ENCODE measurements at regions not wholly inside any gene's neighbourhood (a gene's known extent, or its start where the extent isn't known, plus 50 kb on each side); places are given as distances from the start of the nearest gene placed in this dataset.
A peak's percentile ranks its signal among the peaks of the same experiment; 100 is the strongest.
"Not testable (repeated sequence)": the region's sequence is repeated elsewhere in the genome, so short reads cannot be mapped to it uniquely, and the experiment has no call there.

GRCh38 chr3:31101285-31101684 is 206.8 kb upstream of the GADL1 start:
- not testable (repeated sequence) for H3K27ac Mint-ChIP-seq; H3K4me1 Mint-ChIP-seq (ENCODE audit: low read depth in 2 of 2); H3K9me3 Mint-ChIP-seq; DNase-seq; H3K36me3 Mint-ChIP-seq (ENCODE audit: insufficient read depth); H3K27me3 Mint-ChIP-seq; ATAC-seq (replicated peaks); H3K4me3 Mint-ChIP-seq

DNA sequence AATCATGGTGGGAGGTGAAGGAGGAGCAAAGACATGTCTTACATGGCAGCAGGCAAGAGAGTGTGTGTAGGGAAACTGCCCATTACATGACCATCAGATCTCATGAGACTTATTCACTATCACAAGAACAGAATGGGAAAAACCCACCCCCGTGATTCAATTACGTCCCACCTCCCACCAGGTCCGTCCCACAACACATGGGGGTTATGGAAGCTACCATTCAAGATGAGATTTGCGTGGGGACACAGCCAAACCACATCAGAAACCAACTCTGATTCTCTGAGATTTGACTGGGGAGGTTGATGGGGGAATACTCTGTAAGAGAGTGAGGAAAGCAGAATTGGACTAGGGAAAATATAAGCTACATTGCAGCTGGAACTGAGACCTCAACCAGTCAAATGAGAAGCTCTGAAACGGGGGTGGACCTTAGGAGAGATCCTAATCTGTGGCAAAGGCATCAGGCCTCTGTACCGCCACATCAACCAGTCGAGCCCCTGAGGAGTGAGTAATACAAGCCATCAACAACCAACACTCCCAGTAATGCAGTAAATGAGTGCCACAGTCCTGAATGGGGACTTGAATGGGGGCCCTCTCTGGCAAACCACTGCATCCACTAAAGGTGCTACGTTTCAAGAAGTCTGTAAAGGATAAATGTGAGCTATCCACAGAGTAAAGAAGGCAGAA is 207.9 kb upstream of the GADL1 start:
- peaks cover 0 to 6% of the 10 kb centered on the region in 2 donors for H3K27me3 Mint-ChIP-seq
- DNase-seq (no peak), ATAC-seq (replicated peaks) (no peak)
- H3K4me1 Mint-ChIP-seq (ENCODE audit: low read depth in 2 of 2) = peaks cover 0 to 4% of the 10 kb centered on the region in 2 donors
- no peak overlapping the region for H3K27ac Mint-ChIP-seq
- H3K9me3 Mint-ChIP-seq = no peaks in the 10 kb centered on the region
- H3K4me3 Mint-ChIP-seq = no peak overlapping the region
- H3K36me3 Mint-ChIP-seq (ENCODE audit: insufficient read depth) = no peaks in the 10 kb centered on the region

DNA sequence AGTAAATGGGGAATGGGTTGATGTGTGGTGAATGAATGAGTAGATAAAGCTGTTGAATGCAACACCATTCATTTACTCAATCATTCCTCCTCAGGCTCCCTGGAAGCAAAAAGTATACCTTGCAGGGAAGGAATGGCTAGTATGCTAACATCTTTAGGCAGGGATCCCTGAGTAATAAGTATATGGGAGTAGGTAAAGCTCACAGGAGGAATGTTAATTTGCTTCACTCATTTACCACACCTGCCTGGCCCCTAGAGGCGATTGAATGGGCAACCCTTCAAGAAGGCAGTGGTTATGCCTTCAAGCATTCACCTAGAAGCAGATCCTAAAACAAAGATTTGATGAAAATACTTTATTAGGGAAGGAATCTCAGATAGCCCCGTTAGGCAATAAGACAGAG is 208.7 kb upstream of the GADL1 start:
- ATAC-seq (replicated peaks) (no peak), DNase-seq (no peak)
- Mint-ChIP-seq H3K9me3 (no peaks in the 10 kb centered on the region), H3K27ac (no peak overlapping the region), H3K4me3 (no peak overlapping the region), H3K4me1 (ENCODE audit: low read depth in 2 of 2) (peaks cover 0 to 4% of the 10 kb centered on the region in 2 donors), H3K36me3 (ENCODE audit: insufficient read depth) (no peaks in the 10 kb centered on the region), H3K27me3 (peaks cover 0 to 6% of the 10 kb centered on the region in 2 donors)

DNA sequence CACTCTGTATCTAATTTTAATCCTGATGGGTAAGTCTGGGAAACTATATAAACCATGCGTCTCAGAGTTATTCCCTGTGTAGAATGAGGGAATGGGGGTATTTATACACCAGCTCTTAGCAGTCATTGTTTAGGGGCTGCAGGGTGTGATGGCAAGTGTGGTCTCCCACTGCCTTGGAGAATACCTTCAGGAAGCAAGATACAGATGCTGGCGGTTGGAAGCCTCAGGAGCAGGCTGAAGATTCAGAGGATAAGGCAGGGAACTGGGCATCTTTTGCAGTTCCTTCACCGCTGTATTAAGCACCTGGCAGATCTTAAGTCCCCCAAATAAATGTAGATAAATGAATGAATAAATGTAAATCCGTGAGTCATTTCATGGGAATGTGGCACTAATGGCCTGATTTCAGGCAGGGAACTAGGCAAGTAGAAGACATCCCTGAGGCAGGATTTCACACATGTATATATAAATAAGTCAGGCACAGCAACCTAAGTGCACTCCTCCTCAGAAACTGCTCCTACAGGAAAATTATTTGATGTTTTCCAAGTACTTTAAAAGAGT is 209.2 kb upstream of the GADL1 start:
- Mint-ChIP-seq H3K4me3 (no peak overlapping the region), H3K4me1 (ENCODE audit: low read depth in 2 of 2) (peaks cover 0 to 4% of the 10 kb centered on the region in 2 donors), H3K27me3 (peaks cover 0 to 6% of the 10 kb centered on the region in 2 donors), H3K36me3 (ENCODE audit: insufficient read depth) (no peaks in the 10 kb centered on the region), H3K9me3 (no peaks in the 10 kb centered on the region), H3K27ac (no peak overlapping the region)
- ATAC-seq (replicated peaks) (no peak), DNase-seq (no peak)

GRCh38 chr3:31105011-31105410 is 210.6 kb upstream of the GADL1 start:
- Mint-ChIP-seq H3K4me3 (no peak overlapping the region), H3K9me3 (no peaks in the 10 kb centered on the region), H3K4me1 (ENCODE audit: low read depth in 2 of 2) (peaks cover 0 to 4% of the 10 kb centered on the region in 2 donors), H3K27ac (no peak overlapping the region), H3K36me3 (ENCODE audit: insufficient read depth) (no peaks in the 10 kb centered on the region), H3K27me3 (peaks cover 0 to 6% of the 10 kb centered on the region in 2 donors)
- ATAC-seq (replicated peaks) = no peak
- no peak for DNase-seq

DNA sequence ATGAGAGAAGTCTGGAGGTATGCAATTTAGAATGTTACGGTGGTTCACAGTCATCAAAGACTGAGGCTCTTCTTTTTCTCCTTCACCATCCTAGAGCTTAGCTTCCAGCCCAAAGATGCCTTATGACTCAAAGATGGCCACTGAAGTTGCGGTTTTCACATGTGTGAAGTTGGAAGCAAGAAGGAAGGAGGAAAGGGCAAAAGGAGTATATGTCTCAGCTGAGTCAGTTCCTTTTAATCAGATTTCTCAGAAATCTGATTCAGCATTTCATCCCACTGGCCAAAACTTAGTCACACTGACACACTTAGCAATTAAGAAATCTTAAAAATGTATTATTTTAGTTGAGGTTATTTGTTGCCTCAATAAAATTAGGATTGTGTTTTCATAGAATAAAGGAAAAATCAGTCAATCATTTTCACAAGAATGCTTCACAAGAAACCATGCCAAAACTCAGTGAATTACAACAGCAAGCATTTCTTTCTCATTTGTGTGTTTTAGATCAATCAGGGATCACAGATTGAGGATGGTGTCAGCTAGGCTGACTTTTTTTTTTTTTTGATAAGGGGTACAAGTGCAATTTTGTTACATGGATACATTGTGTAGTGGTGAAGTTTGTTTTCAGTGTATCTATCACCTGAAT is 211.1 kb upstream of the GADL1 start:
- H3K36me3 Mint-ChIP-seq (ENCODE audit: insufficient read depth) = no peaks in the 10 kb centered on the region
- peaks cover 0 to 4% of the 10 kb centered on the region in 2 donors for H3K4me1 Mint-ChIP-seq (ENCODE audit: low read depth in 2 of 2)
- no peak overlapping the region for H3K4me3 Mint-ChIP-seq
- no peaks in the 10 kb centered on the region for H3K9me3 Mint-ChIP-seq
- H3K27me3 Mint-ChIP-seq = peaks cover 0 to 6% of the 10 kb centered on the region in 2 donors
- DNase-seq = no peak
- no peak overlapping the region for H3K27ac Mint-ChIP-seq
- no peak for ATAC-seq (replicated peaks)

GRCh38 chr3:31106204-31106603 is 211.7 kb upstream of the GADL1 start:
- ATAC-seq (replicated peaks) (no peak), DNase-seq (no peak)
- no peaks in the 10 kb centered on the region for H3K9me3 Mint-ChIP-seq
- peaks cover 0 to 6% of the 10 kb centered on the region in 2 donors for H3K27me3 Mint-ChIP-seq
- no peaks in the 10 kb centered on the region for H3K36me3 Mint-ChIP-seq (ENCODE audit: insufficient read depth)
- no peak overlapping the region for H3K4me3 Mint-ChIP-seq
- H3K27ac Mint-ChIP-seq = no peak overlapping the region
- H3K4me1 Mint-ChIP-seq (ENCODE audit: low read depth in 2 of 2) = peaks cover 0 to 4% of the 10 kb centered on the region in 2 donors

DNA sequence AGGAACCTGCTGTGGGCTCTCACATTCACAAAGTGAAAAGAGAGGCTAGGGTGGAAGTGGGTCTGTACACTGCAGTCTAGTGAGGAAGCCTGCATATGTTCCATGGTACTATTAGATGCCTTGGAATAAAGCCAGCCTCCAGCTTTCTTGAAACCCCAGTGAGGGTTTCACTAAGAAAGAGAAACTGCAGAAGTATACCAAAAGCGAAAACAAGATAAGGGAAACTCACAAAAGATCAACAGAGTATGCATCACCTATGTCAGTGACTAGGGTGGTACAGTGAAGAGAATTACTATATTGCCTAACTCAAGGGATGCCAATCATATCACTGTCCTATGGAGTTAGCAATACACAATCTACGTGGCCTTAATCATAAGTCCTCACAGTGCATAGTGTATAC is 212.5 kb upstream of the GADL1 start:
- Mint-ChIP-seq H3K36me3 (ENCODE audit: insufficient read depth) (no peaks in the 10 kb centered on the region), H3K4me1 (ENCODE audit: low read depth in 2 of 2) (peaks cover 0 to 4% of the 10 kb centered on the region in 2 donors), H3K27me3 (peaks cover 0 to 4% of the 10 kb centered on the region in 2 donors), H3K27ac (no peak overlapping the region), H3K4me3 (no peak overlapping the region), H3K9me3 (no peaks in the 10 kb centered on the region)
- DNase-seq = no peak
- no peak for ATAC-seq (replicated peaks)

DNA sequence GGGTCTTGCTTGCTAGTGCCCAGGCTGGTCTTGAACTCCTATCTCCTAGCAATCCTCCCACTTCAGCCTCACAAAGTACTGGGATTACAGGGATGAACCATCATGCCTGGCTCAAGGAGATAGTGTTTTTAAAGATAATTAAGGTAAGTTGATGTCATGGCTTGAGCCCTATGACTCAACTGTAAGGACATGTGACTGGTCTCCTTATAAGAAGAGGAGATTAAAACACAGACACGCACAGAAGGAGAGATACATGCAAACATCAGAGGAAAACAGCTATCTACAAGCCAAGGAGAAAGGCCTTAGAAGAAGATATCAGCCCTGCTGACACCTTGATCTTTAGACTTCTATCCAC is 220.4 kb upstream of the GADL1 start:
- DNase-seq (no peak), ATAC-seq (replicated peaks) (no peak)
- Mint-ChIP-seq H3K9me3 (no peaks in the 10 kb centered on the region), H3K4me1 (ENCODE audit: low read depth in 2 of 2) (peaks cover 0 to 4% of the 10 kb centered on the region in 2 donors), H3K27ac (no peak overlapping the region), H3K4me3 (no peak overlapping the region), H3K27me3 (peaks cover 0 to 4% of the 10 kb centered on the region in 2 donors), H3K36me3 (ENCODE audit: insufficient read depth) (no peaks in the 10 kb centered on the region)

DNA sequence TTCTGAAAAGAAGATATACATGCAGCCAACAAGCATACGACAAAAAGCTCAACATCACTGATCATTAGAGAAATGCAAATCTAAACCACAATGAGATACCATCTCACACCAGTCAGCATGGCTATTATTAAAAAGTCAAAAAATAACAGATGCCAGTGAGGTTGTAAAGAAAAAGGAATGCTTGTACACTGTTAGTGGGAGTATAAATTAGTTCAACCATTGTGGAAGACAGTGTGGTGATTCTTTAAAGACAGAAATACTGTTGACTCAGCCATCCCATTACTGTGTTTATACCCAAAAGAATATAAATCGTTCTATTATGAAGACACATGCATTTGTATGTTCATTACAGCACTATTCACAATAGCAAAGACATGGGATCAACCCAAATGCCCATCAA is 221.1 kb upstream of the GADL1 start:
- H3K4me3 Mint-ChIP-seq; H3K9me3 Mint-ChIP-seq; H3K27me3 Mint-ChIP-seq; H3K27ac Mint-ChIP-seq; H3K4me1 Mint-ChIP-seq (ENCODE audit: low read depth in 2 of 2); DNase-seq; ATAC-seq (replicated peaks); H3K36me3 Mint-ChIP-seq (ENCODE audit: insufficient read depth): not testable (repeated sequence)

GRCh38 chr3:31116651-31117050 is 222.2 kb upstream of the GADL1 start:
- Mint-ChIP-seq H3K27me3 (peaks cover 0 to 4% of the 10 kb centered on the region in 2 donors), H3K27ac (no peak overlapping the region), H3K4me1 (ENCODE audit: low read depth in 2 of 2) (peaks cover 0 to 4% of the 10 kb centered on the region in 2 donors), H3K36me3 (ENCODE audit: insufficient read depth) (no peaks in the 10 kb centered on the region), H3K9me3 (no peaks in the 10 kb centered on the region), H3K4me3 (no peak overlapping the region)
- DNase-seq (no peak), ATAC-seq (replicated peaks) (no peak)

- peaks cover 0 to 4% of the 10 kb centered on the region in 2 donors for H3K27me3 Mint-ChIP-seq
- H3K27ac Mint-ChIP-seq = peak overlapping the region in 1 of 2 donors; percentile 18
- no peak for DNase-seq
- no peak overlapping the region for H3K4me3 Mint-ChIP-seq
- H3K36me3 Mint-ChIP-seq (ENCODE audit: insufficient read depth) = no peaks in the 10 kb centered on the region
- H3K9me3 Mint-ChIP-seq = no peaks in the 10 kb centered on the region
- ATAC-seq (replicated peaks) = no peak
- peaks cover 0 to 4% of the 10 kb centered on the region in 2 donors for H3K4me1 Mint-ChIP-seq (ENCODE audit: low read depth in 2 of 2)
Observed at GRCh38 chr3:31117854-31118253, 223.4 kb upstream of the GADL1 start.

DNA sequence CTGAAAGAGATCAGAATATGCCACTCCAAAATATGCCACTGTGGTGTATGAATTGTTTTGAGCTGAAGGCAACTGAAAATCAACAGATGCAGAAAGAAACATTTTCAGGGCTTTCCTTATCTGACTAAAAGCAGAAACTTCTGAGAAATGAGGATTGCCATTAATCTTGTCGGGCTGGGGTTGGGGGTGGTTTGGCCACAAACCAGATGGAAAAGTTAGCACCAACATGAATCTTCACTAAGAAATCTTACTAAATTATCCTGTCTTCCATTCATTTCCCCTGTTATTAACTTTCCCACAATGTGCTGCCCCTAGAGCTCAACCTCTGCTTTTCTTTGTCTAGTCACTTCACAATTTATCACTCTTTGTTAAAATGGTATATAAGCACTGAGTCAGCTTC is 229.9 kb upstream of the GADL1 start:
- H3K4me3 Mint-ChIP-seq = no peak overlapping the region
- H3K27me3 Mint-ChIP-seq = no peaks in the 10 kb centered on the region
- ATAC-seq (replicated peaks) = no peak
- no peak overlapping the region for H3K27ac Mint-ChIP-seq
- no peaks in the 10 kb centered on the region for H3K4me1 Mint-ChIP-seq (ENCODE audit: low read depth in 2 of 2)
- no peaks in the 10 kb centered on the region for H3K36me3 Mint-ChIP-seq (ENCODE audit: insufficient read depth)
- DNase-seq = no peak
- H3K9me3 Mint-ChIP-seq = peaks cover 0 to 4% of the 10 kb centered on the region in 2 donors

DNA sequence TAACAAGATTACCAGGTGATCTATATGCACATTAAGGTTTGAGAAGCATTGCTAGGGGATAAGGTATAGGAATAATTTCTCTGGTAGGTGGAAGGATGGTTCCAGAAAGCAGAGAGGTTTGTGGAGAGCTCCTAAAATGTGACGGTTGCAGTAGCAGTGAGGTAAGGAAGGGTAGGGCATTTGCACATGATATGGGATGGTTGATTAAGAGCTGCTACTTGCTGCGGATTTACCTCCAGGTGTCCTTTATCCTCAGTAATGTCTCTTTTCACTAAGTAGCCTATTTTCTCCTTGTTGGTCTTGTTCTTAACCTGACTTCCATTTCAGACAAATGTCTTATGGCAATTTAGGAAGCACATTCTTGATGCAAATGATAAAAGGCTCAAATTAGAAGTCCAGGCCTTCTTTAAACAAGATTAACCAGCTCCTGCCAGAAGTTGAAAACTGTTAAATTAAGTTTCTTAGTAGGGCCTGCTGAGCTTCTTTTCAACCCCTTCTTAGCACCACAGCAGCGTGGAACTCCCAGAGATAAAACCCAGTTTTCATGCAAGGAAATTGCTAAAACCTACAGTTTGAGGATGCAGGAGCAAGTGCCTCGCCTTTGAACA is 231.1 kb upstream of the GADL1 start:
- Mint-ChIP-seq H3K4me1 (ENCODE audit: low read depth in 2 of 2) (no peaks in the 10 kb centered on the region), H3K4me3 (no peak overlapping the region), H3K27me3 (no peaks in the 10 kb centered on the region), H3K9me3 (peaks cover 0 to 4% of the 10 kb centered on the region in 2 donors), H3K36me3 (ENCODE audit: insufficient read depth) (no peaks in the 10 kb centered on the region), H3K27ac (no peak overlapping the region)
- no peak for ATAC-seq (replicated peaks)
- no peak for DNase-seq
